ENCODE measurements at regions not wholly inside any gene's neighbourhood (a gene's known extent, or its start where the extent isn't known, plus 50 kb on each side); places are given as distances from the start of the nearest gene placed in this dataset.

DNA sequence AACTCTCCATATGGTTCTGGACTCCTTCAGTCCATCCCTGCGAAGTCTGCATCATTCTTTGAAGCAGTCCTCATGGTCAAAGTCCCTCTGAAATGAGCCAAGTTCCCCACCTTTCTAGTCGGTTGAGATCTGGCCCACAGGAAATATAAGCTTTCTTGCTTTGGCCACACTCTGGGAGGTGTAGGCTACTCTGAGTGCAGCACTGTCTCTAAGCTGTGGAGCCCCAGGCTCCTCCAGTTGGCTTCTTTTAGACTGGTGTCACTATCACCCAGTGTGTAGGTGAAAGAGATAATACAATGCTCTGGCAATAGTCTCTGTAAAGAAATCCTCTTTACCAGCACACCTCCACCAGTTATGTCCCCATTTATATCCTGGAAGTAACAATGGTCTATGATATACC is 486.5 kb upstream of the KLF12 start:
- H3K36me3 ChIP-seq (ENCODE audit: control insufficient read depth, insufficient read depth, low read length), result no peaks in the 10 kb centered on the region
- in situ Hi-C loops (cut with HindIII; ENCODE audit: low pct_unique_long_range_greater_than_20kb, low sequenced_read_pairs), result no loop called here
- TF ChIP-seq POLR2AphosphoS5 (IDR thresholded peaks at IDR 0.05; ENCODE audit: low read depth, low read length), result no peak
- no peak for TF ChIP-seq TCF7L2 (IDR thresholded peaks at IDR 0.05; ENCODE audit: low read depth, low read length)
- TF ChIP-seq, protein P1, sequence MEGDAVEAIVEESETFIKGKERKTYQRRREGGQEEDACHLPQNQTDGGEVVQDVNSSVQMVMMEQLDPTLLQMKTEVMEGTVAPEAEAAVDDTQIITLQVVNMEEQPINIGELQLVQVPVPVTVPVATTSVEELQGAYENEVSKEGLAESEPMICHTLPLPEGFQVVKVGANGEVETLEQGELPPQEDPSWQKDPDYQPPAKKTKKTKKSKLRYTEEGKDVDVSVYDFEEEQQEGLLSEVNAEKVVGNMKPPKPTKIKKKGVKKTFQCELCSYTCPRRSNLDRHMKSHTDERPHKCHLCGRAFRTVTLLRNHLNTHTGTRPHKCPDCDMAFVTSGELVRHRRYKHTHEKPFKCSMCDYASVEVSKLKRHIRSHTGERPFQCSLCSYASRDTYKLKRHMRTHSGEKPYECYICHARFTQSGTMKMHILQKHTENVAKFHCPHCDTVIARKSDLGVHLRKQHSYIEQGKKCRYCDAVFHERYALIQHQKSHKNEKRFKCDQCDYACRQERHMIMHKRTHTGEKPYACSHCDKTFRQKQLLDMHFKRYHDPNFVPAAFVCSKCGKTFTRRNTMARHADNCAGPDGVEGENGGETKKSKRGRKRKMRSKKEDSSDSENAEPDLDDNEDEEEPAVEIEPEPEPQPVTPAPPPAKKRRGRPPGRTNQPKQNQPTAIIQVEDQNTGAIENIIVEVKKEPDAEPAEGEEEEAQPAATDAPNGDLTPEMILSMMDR (IDR thresholded peaks at IDR 0.05), result no peak
- TF ChIP-seq, protein P2, sequence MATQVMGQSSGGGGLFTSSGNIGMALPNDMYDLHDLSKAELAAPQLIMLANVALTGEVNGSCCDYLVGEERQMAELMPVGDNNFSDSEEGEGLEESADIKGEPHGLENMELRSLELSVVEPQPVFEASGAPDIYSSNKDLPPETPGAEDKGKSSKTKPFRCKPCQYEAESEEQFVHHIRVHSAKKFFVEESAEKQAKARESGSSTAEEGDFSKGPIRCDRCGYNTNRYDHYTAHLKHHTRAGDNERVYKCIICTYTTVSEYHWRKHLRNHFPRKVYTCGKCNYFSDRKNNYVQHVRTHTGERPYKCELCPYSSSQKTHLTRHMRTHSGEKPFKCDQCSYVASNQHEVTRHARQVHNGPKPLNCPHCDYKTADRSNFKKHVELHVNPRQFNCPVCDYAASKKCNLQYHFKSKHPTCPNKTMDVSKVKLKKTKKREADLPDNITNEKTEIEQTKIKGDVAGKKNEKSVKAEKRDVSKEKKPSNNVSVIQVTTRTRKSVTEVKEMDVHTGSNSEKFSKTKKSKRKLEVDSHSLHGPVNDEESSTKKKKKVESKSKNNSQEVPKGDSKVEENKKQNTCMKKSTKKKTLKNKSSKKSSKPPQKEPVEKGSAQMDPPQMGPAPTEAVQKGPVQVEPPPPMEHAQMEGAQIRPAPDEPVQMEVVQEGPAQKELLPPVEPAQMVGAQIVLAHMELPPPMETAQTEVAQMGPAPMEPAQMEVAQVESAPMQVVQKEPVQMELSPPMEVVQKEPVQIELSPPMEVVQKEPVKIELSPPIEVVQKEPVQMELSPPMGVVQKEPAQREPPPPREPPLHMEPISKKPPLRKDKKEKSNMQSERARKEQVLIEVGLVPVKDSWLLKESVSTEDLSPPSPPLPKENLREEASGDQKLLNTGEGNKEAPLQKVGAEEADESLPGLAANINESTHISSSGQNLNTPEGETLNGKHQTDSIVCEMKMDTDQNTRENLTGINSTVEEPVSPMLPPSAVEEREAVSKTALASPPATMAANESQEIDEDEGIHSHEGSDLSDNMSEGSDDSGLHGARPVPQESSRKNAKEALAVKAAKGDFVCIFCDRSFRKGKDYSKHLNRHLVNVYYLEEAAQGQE (IDR thresholded peaks at IDR 0.05; ENCODE audit: insufficient read depth in 1 of 2, low read depth in 2 of 2, low read length in 1 of 2), result no peak
- TF ChIP-seq SIN3A (IDR thresholded peaks at IDR 0.05; ENCODE audit: borderline replicate concordance, insufficient read depth, low read depth, low read length), result no peak

DNA sequence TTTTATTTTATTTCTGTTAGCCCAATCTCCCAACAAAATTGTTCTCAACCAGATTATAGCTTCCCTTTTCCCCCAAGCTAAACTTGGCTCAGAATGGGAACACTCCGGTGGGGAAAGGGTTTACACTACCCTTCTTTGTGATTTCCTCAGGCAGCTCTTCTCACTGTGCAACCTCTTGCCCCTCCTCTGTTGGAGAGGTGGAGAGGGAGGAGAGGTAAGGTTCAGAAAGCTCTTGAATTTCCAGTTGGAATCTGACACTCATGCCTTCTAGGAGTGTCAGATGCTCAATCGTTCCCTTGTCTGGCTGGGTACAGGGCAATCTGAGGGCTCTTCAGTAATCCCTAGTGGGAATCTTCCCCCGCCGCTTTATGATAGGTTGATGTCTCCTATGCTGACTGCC is 486.1 kb upstream of the KLF12 start:
- intact Hi-C loops (cut with micrococcal nuclease; ENCODE audit: unreplicated experiment), result no loop called here
- BruUV-seq (replicated peaks), result no TSS peak

More for the DNA sequence above, 486.5 kb upstream of the KLF12 start:
- BruUV-seq (replicated peaks), result no TSS peak
- no peaks in the 10 kb centered on the region for H3K4me1 ChIP-seq (ENCODE audit: control insufficient read depth, insufficient read depth, low read length)
- ATAC-seq, result no peak
- CTCF ChIA-PET, result no interaction called here
- H3K4me3 ChIP-seq (ENCODE audit: low read depth in 2 of 2, low read length in 2 of 2), result no peak overlapping the region
- intact Hi-C loops (cut with micrococcal nuclease; ENCODE audit: unreplicated experiment), result no loop called here
- H3K27ac ChIP-seq (ENCODE audit: low read length), result no peak overlapping the region
- no peaks in the 10 kb centered on the region for H3K27me3 ChIP-seq (ENCODE audit: control insufficient read depth, insufficient read depth, low read length)
- H3K9me3 ChIP-seq (ENCODE audit: control insufficient read depth, insufficient read depth, low read depth, low read length), result no peaks in the 10 kb centered on the region
- no peak for DNase-seq (ENCODE audit: low read depth, low spot score)
- POLR2A ChIA-PET, result no interaction called here

More for the DNA sequence above, 486.1 kb upstream of the KLF12 start:
- TF ChIP-seq POLR2AphosphoS5 (IDR thresholded peaks at IDR 0.05; ENCODE audit: low read depth, low read length) (no peak), SIN3A (IDR thresholded peaks at IDR 0.05; ENCODE audit: borderline replicate concordance, insufficient read depth, low read depth, low read length) (no peak), TCF7L2 (IDR thresholded peaks at IDR 0.05; ENCODE audit: low read depth, low read length) (no peak)
- TF ChIP-seq, protein P2 (IDR thresholded peaks at IDR 0.05; ENCODE audit: insufficient read depth in 1 of 2, low read depth in 2 of 2, low read length in 1 of 2), result no peak
- TF ChIP-seq, protein P1 (IDR thresholded peaks at IDR 0.05), result no peak
- in situ Hi-C loops (cut with HindIII; ENCODE audit: low pct_unique_long_range_greater_than_20kb, low sequenced_read_pairs), result no loop called here
- POLR2A ChIA-PET, result no interaction called here
- ATAC-seq (no peak), DNase-seq (ENCODE audit: low read depth, low spot score) (no peak)
- H3K4me1 ChIP-seq (ENCODE audit: control insufficient read depth, insufficient read depth, low read length), result no peaks in the 10 kb centered on the region
- H3K9me3 ChIP-seq (ENCODE audit: control insufficient read depth, insufficient read depth, low read depth, low read length), result no peaks in the 10 kb centered on the region
- H3K27ac ChIP-seq (ENCODE audit: low read length), result no peak overlapping the region
- no peak overlapping the region for H3K4me3 ChIP-seq (ENCODE audit: low read depth in 2 of 2, low read length in 2 of 2)
- H3K27me3 ChIP-seq (ENCODE audit: control insufficient read depth, insufficient read depth, low read length), result no peaks in the 10 kb centered on the region
- CTCF ChIA-PET, result no interaction called here
- H3K36me3 ChIP-seq (ENCODE audit: control insufficient read depth, insufficient read depth, low read length), result no peaks in the 10 kb centered on the region

All from Panc1 (cell line).